Ovary (tissue), 3 donors: ENCODE measurements at regions not wholly inside any gene's neighbourhood (a gene's known extent, or its start where the extent isn't known, plus 50 kb on each side); places are given as distances from the start of the nearest gene placed in this dataset.

Source experiments
- CTCF ChIP-seq, 3 donors: fragments of 450-650 bp in 2 of 3; fragments of 200-600 bp in 1 of 3; IDR thresholded peaks; one replicate each; pipeline versions ENCODE4 v1.5.1 to v1.8.0; 2016 to 2022; ENCODE audit warnings: antibody characterized with exemption in 3 of 3, mild to moderate bottlenecking in 1 of 3
- EP300 ChIP-seq: sonication (generic); formaldehyde crosslinking; IDR thresholded peaks from one replicate; pipeline ENCODE4 v1.6.1; 2017; ENCODE audit warnings: antibody characterized with exemption
- POLR2A ChIP-seq: fragments of 450-650 bp; IDR thresholded peaks from one replicate; pipeline ENCODE4 v1.6.1; 2017; ENCODE audit warnings: antibody characterized with exemption, mild to moderate bottlenecking, moderate library complexity
- donor health status: DM: no; HTN: no; CAD: no.

GRCh38 chr6:23630726-23631635 is 495.0 kb upstream of the NRSN1 start:
- no peak for TF ChIP-seq POLR2A
- no peak for TF ChIP-seq CTCF (IDR thresholded peaks at IDR 0.05)
- TF ChIP-seq EP300 = no peak
